HG02798 (cell line): ENCODE measurements at regions not wholly inside any gene's neighbourhood (a gene's known extent, or its start where the extent isn't known, plus 50 kb on each side); places are given as distances from the start of the nearest gene placed in this dataset.

Experiments used
- ATAC-seq: cut with Tn5 transposase; IDR thresholded peaks from one replicate; pipeline ENCODE4 v1.9.1; 2021; ENCODE audit warnings: mild to moderate bottlenecking; ENCODE audit not compliant: unreplicated experiment, poor library complexity

DNA sequence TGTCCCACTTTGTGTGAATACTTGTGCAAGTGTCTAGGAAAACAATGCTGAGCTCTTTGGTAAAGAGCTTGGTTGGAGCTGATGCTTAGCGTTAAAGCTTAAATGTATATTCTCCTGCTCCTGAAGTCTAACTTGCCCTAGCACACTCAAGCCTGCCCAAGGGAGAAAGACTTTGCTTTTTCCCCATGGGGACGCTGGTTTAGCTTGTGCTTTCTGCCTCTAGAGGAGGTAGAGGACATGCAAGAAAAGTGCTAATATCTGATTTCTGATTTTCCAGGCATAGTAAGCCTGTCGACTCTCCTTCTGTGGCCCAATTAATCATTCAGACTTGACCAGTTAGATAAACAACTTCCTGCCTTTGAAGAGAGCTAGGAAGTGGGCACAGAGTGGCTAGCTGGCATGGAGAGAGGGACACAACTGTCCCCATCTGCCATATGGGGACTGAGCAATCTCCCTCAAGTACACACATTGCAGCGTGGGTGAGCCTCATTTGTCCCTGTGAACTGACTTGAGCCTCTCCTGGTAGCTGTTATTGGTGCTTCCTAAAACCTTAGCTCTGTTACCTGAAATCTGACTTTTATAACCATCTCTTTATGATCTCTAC lies 348.4 kb downstream of the BRINP1 start:
- ATAC-seq, result no peak

DNA sequence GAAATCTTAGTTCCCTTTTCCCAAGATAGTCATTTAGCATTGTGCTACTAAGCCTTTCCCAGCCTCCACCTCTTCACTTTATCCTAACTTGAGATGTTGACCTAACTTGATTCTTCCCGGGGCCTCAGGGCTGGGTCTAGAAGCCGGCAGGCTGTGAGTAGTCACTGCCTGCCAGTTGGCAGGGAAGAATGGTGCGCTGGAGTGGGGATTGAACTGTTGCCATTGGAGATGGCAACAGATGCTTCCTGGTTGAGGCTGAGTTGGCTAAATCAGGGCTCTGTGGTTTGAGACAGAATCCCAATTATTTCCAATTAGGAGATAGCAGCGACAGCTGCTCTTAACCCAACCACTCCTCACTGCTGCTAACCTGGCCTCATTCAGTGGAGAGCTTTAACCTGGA lies 343.1 kb downstream of the BRINP1 start:
- ATAC-seq, result no peak

DNA sequence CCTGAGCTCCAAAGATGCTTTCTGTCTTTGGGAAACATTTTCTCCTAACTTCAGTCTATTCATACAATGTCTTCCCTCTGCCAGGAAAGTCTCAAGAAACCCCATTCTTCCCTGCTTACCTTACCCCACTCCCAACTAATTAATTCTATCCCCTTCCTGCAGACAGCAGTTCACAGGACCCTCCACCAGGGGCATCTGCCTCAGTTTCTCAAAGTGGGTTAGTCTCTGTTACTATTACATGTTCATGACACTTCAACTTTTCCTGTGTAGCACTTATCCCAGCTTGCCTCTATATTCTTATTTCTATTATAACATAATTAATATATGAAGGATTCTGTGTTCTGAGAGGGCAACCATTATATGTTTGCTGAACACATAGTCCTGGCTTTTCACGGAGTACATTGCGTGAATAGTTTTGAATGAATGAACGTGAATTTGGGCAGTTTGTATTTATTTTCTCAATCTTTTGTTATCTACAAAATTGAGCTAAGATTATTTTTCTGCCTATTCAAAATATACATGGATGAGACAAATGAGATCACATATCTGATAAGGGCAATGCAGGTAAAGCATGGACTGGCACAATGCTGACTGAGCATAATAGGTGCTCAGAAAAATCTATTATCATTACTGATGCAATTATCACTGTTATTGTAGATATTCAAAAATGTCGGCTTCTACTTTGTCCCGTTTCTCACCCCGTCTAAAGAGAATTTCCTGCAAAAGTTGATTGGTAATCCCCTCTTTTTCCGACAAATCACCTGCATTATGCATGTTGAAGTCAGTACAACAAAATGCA lies 341.1 kb downstream of the BRINP1 start:
- no peak for ATAC-seq

DNA sequence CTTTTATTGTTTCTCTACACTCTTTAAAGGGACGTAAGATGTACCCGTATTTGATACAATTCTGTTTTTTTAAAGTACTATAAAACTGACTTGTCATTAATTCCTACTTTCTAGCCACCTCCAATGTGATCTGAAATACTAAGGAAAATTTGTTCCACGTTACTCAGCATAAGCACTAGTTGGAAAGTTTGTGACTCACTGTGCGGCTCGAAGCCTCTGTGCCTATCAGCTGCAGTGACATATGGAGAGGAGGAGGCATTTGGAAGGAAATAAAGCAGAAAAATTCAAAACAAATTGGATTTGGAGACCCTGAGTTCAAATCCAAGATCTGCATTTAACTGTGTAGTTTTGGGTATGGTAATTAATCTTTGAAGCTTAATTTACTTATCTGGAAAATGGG lies 339.3 kb downstream of the BRINP1 start:
- no peak for ATAC-seq

DNA sequence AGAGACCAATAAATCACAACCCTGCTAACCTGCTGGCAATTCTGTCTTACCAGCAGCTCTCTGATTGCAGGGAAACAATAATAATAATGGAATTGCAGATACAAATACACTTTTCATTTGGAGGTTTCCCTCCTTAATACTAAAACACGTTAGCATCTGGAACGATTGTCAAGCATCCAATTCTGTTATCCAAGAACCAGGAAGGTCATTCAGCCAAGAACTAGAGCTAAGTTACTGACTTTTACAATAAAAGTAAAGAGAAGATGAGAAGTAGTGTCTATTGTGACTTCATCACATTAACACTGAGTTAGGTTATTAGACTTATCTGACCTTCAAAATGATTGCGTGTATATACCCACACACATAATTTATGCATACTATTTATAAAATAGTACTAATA lies 335.6 kb downstream of the BRINP1 start:
- no peak for ATAC-seq

DNA sequence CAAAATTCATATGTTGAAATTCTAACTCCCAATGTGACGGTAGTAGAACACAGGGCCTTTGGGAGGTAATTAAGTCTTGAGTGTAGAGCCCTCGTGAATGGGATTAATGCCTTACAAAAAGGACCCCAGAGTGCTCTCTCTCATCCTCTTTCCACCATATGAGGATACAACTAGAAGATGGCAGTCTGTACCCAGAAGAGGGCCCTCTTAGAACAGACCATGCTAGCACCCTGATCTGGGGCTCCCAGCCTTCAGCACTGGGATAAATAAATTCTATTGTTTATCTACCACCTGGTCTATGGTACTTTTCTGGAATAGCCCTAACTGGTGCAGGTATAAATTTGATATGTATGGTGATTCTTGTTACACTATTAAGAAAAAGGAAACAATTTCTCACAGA lies 332.3 kb downstream of the BRINP1 start:
- ATAC-seq, result no peak

DNA sequence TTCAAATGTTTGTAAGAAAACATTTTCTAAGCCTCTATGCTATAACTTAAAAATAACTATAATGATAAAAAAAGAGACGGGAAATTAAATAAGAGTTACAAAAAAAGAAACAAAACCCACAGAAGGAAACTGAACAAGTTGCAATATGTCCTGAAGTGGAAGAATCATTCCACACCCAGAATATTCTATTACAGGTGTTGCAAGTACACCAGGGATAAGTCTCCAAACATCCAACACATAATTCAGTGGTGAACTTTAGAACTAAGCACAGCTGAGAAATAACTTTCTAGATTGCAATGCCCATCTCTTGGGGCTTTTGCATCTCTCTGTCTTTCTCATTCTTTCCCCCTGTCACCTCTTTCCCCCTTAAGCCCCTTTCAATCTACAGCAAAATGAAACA lies 325.2 kb downstream of the BRINP1 start:
- ATAC-seq, result no peak

DNA sequence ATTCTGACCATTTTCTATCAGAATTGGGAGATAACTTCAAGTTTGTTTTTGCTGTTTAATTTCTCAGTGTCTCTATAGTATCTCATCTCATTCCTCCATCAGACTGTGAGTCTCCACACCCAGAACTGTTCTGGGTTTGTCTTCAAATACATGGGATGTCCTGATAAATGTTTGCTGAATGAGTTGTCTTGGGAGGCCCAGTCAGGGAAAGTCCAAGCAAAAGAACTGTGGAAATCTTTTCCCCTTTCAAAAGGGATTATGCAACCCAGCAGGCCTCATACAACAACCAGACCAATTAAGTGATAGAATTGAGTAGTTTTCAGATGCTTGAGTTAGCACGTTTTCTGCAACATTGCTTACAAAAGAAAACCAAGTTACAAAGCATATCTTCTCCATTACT lies 324.4 kb downstream of the BRINP1 start:
- no peak for ATAC-seq

DNA sequence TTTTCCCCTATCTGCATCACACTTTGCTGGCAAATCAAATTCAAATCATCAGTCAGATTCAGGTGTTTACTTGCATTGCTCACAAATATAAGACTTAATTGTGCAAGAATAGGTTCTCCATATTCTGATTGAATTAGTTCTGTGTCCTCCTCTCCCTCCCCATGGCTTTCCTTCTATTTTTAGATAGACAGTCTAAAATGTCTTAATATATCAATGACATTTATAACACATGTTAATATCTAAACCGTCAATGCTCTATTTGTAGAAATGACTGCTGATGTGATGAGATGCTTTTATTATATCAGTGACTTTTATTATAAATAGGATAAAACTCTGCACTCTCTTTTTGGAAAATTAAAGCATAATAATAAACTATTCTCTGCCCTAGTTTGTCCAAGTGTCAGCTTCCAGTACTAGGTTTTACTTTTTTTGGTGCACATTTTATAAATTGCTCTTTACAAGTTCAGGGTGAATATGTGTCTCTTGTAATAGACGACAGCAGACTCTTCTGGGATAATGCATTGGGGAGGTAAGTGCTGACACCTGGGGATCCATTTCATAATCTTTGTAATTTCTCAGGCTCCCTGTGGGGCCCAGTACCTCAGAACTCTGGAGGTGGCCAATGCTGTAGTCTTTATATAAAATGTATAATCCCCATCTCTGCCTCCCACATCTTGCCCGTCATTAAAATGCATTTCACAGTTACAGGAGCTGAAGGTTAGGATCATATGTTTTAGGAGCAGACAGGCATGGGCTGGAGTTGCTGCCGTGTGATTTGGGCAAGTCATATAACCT lies 321.5 kb downstream of the BRINP1 start:
- ATAC-seq, result no peak

DNA sequence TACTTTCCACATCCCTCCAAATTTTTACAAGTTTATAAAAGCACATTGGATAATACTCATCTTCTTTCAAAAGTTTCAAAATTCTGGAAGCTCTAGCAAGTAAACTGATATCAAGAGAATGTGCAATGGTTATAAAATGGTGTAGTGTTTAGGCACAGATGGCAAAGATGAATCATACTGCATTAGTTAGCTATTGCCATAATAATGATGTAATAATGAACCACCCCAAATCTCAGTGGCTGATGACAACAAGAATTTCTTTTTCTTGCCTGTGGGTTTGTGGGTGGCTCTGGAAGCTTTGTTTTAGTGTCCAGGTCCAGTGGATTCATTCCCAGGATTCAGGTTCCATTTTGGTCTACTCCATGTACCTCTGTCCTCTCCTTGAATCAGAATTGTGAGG lies 319.0 kb downstream of the BRINP1 start:
- ATAC-seq, result no peak

DNA sequence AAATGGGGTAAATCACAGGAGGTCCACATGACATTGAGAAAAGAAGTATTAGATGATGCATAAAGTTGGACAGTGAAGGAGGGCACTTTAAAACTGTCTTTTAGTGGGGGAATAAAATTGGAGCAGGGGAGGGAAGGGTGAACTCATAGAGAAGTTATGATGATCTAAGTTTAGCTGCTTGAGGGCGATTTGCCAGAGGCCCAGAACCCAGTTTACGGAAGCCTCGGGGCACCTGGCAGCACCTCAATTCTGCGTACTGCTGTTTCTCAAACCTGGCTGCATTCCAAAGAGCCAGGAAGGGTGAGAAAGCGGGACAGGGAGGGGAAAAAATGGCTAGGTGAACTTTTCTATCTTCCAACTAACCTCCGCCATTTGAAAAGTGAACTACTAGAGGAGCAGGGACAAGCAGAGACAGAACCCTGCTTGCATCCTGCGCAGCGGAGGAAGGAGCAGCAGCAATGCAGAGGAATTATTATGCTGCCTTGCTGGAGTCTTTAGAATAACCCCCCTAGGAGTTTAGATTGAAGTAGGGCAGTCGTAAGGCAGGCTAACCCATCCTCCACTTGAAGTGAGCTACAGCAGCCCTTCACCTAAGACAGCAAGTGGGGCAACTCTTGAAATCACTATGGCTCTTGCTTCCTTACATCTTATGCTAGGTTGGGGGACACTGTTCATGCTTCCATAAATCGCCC lies 316.8 kb downstream of the BRINP1 start:
- no peak for ATAC-seq

DNA sequence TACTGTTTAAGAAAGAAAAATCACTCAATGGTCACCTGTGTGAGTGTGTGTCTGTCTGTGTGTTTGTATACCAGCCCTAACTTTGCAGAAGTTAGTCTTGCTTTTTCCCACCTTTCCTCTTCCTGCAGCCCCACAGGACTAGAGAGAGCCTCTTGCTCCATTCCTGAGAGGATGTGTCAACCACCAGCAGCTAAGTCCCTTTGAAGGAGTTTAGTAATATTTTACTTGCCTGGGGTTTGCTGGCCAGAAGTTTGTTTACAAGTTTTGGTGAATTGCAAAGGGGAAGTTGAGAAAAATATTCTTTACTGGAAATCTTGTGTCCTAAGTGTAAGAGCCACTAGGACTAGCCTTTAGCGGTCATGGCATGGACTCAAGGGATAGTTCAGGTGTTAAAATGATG lies 316.2 kb downstream of the BRINP1 start:
- ATAC-seq, result no peak

DNA sequence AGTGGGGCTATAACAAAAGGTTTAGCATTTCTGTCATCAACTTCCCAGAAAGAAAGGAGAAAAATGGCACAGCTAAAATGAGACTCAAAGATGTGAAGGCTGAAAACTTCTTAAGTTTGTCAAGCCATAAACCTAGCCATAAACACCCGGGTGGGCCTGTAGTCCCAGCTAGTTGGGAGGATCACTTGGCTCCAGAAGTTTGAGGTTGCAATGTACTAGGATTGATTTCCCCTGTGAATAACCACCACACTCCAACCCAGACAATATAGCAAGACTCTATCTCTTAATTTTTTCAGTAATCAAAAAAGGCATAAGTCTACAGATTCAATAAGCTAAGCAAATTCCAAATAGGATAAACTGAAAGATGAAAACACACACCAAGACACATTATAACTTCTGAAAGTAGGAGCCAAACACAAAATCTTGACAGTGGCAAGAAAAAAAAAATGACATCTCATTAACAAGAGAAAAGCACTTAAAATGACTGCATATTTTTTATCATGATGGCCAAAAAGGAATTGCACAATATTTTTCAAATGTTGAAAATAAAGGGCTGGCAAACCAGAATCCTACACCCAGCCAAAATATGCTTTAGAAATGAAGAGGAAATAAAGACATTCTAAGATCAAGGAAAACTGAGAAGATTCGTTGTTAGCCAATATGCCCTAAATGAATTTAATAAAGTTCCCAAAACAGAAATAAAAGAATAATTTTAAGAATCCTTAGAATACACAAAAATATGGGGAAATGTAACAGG lies 308.4 kb downstream of the BRINP1 start:
- no peak for ATAC-seq

DNA sequence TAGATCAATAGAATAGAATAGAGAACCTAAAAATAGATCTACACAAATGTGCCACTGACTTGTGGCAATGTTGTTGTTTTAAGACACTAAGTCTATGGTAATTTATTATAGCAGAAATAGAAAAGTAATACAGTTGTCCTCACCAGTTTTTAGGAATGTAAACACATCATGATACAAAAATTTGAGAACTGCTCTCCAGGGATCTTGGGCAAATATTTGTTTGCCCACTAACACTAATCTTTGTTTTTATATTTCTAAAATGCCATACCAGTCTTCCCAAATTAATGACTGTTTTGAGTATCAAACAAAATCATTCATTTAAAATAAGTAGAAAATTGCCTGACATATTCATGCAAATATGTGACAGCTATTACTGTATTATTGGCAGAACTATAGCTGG lies 297.6 kb downstream of the BRINP1 start:
- no peak for ATAC-seq

DNA sequence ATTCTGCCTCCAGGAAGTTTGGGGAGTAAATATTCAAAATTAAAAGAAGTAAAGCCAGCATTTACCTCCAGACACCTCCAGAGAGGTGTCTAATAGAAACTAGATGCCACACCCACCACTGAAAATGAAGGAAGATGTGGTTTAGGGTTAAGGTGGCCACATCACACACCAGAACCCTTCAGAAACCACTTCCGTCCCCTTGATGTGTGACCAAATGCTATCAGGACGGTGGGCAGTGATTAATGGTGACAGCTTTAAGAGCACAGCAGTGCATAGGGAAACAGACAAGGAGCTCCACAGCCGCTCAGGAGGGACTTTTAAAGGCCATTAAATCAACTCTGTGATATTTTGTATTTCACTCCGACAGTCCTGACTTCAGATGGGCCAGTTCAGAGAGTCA lies 295.2 kb downstream of the BRINP1 start:
- no peak for ATAC-seq

DNA sequence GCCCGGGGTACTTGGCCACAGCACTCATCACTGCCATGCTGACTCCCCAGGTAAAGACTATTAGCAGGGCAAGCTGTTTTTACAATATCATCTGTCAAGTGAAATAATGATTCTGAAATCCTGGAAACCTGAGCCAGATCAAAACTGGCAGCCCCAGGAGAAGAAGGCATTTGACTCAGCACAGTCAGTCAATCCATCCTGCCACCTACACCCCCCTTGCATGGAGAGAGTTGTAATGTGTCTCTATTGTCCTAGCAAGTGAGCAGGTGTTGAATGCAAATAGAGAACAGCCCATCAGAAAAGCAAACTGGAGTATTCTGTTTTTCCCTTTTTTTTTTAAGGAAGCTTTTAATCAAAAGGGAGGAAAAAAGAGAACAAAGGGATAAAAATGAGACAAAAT lies 291.2 kb downstream of the BRINP1 start:
- ATAC-seq, result no peak

DNA sequence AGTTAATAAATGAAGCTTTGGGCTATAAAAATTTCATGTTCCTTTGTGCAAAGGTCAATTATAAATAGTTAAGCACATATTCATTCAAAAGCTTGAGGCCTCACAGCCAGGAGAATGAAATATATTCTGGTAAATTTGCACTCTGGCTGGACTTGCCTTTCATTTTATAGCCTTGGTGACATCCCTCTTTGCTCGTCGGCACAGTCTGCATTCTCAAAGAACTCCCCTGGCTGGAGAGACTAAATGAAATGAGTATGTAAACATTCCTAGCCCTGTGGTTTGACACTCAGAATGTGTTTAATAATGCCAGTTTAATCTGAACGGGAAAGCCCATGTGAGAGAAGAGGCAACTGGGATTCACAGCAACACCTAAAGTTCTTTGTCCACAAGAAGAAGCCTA lies 285.6 kb downstream of the BRINP1 start:
- ATAC-seq, result no peak

DNA sequence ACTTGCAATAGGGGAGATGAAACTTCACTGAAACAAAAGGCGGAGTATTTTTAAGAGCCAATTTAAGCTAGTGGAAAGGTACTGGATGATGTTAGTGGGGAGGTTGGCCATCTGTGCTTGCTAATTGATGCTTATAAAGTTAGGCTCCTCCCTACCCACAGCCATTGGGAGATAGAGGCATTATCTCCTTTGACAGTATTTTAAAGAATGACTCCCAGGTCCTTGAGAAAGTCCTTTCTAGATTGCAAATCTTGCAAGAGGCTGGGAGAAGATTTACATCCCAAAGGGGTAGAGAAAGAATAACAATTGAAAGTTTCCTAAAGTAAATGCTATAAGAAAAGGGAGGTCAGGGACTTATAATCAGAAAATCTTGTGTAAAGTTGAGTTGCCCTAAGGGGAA lies 282.6 kb downstream of the BRINP1 start:
- no peak for ATAC-seq

DNA sequence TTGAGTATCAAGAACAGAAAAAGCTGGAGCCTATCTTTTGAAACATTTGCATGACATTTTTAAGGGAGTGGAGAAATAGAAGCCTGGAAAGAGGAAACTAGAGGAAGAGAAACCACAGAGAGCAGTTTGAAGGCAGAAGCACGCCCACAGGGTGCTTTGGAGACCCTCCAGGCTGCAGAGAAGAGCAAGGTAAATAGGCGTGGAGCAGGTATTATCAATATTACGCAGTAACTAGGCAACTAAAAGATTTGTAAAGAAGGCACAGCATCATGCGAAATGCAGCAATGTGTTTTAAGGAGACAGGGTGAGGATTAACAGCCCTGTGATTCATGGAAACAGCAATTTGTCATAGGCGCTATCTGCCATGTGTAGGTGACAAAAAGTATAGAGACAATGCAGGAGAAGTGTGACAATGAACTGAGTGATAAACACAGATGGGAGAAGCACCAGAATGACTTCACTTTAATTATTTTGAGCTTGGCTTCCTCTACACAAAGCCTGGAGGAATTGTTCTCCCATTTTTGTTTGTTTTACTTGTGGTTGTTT lies 281.2 kb downstream of the BRINP1 start:
- no peak for ATAC-seq

DNA sequence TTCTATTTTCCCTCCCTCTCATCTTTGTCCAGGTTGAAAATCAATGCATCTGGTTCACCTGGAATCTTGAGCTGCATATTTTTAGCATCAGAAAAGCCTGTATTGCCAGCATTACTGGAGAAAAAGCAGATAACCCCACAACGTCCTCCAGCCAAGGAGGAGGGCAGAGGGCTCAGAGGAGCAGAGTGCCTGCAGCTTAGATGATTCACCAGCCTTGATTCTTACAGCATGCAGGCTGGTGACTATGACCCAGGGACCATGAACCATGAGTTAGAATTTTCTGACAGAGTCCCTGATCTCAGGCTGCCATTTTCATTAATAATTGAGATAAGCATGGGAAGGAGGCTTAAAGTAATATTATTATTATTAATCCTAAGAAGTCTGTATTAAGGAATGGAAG lies 278.2 kb downstream of the BRINP1 start:
- ATAC-seq, result no peak
